ENCODE measurements at regions not wholly inside any gene's neighbourhood (a gene's known extent, or its start where the extent isn't known, plus 50 kb on each side); places are given as distances from the start of the nearest gene placed in this dataset.

GRCh38 chr5:124089578-124089977 lies 577.6 kb downstream of the CSNK1G3 start:
- DNase-seq (ENCODE audit: low read depth in 2 of 2), result no peak
- TF ChIP-seq EZH2 (IDR thresholded peaks at IDR 0.05; ENCODE audit: low read length, missing control alignments), result no peak
- TF ChIP-seq, protein P1, sequence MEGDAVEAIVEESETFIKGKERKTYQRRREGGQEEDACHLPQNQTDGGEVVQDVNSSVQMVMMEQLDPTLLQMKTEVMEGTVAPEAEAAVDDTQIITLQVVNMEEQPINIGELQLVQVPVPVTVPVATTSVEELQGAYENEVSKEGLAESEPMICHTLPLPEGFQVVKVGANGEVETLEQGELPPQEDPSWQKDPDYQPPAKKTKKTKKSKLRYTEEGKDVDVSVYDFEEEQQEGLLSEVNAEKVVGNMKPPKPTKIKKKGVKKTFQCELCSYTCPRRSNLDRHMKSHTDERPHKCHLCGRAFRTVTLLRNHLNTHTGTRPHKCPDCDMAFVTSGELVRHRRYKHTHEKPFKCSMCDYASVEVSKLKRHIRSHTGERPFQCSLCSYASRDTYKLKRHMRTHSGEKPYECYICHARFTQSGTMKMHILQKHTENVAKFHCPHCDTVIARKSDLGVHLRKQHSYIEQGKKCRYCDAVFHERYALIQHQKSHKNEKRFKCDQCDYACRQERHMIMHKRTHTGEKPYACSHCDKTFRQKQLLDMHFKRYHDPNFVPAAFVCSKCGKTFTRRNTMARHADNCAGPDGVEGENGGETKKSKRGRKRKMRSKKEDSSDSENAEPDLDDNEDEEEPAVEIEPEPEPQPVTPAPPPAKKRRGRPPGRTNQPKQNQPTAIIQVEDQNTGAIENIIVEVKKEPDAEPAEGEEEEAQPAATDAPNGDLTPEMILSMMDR (conservative IDR thresholded peaks at IDR 0.05 in 1 of 2, IDR thresholded peaks at IDR 0.05 in 1 of 2; ENCODE audit: low read depth in 1 of 2, low read length in 2 of 2), result no peak
- no peak overlapping the region for H2AFZ ChIP-seq (ENCODE audit: low read length)

GRCh38 chr5:124088289-124089032 lies 576.5 kb downstream of the CSNK1G3 start:
- Histone ChIP-seq H2AFZ (ENCODE audit: low read length) (no peak overlapping the region), H3K4me3 (replicated peaks in 1 of 4; ENCODE audit: control extremely low read depth in 1 of 4, insufficient read depth in 1 of 4, low read depth in 3 of 4, low read length in 4 of 4) (no peak overlapping the region), H3K4me2 (ENCODE audit: extremely low read depth, insufficient read depth, low read length) (no peak overlapping the region), H3K79me2 (ENCODE audit: control insufficient read depth, insufficient read depth, low read length) (no peaks in the 10 kb centered on the region), H3K36me3 (ENCODE audit: control insufficient read depth, insufficient read depth, low read length) (no peaks in the 10 kb centered on the region), H3K9ac (ENCODE audit: insufficient read depth, low read length) (no peak overlapping the region), H3K9me3 (ENCODE audit: control insufficient read depth, insufficient read depth, low read depth, low read length) (no peaks in the 10 kb centered on the region), H3K27me3 (ENCODE audit: control insufficient read depth, insufficient read depth, low read length) (no peaks in the 10 kb centered on the region), H3K4me1 (ENCODE audit: control insufficient read depth, extremely low read depth, insufficient read depth, low read length) (no peaks in the 10 kb centered on the region), H4K20me1 (ENCODE audit: control insufficient read depth, extremely low read depth, insufficient read depth, low read length) (no peaks in the 10 kb centered on the region), H3K27ac (ENCODE audit: insufficient read depth, low read length) (no peak overlapping the region)
- DNase-seq (ENCODE audit: low read depth in 2 of 2), result no peak
- TF ChIP-seq EZH2 (IDR thresholded peaks at IDR 0.05; ENCODE audit: low read length, missing control alignments), result no peak
- TF ChIP-seq, protein P1 (conservative IDR thresholded peaks at IDR 0.05 in 1 of 2, IDR thresholded peaks at IDR 0.05 in 1 of 2; ENCODE audit: low read depth in 1 of 2, low read length in 2 of 2), result no peak

More at GRCh38 chr5:124089578-124089977, 577.6 kb downstream of the CSNK1G3 start:
- H3K27ac ChIP-seq (ENCODE audit: insufficient read depth, low read length), result no peak overlapping the region
- H3K27me3 ChIP-seq (ENCODE audit: control insufficient read depth, insufficient read depth, low read length), result no peaks in the 10 kb centered on the region
- no peak overlapping the region for H3K4me2 ChIP-seq (ENCODE audit: extremely low read depth, insufficient read depth, low read length)
- H3K36me3 ChIP-seq (ENCODE audit: control insufficient read depth, insufficient read depth, low read length), result no peaks in the 10 kb centered on the region
- H3K9me3 ChIP-seq (ENCODE audit: control insufficient read depth, insufficient read depth, low read depth, low read length), result no peaks in the 10 kb centered on the region
- no peaks in the 10 kb centered on the region for H3K4me1 ChIP-seq (ENCODE audit: control insufficient read depth, extremely low read depth, insufficient read depth, low read length)
- H3K79me2 ChIP-seq (ENCODE audit: control insufficient read depth, insufficient read depth, low read length), result no peaks in the 10 kb centered on the region
- no peaks in the 10 kb centered on the region for H4K20me1 ChIP-seq (ENCODE audit: control insufficient read depth, extremely low read depth, insufficient read depth, low read length)
- no peak overlapping the region for H3K9ac ChIP-seq (ENCODE audit: insufficient read depth, low read length)
- H3K4me3 ChIP-seq (replicated peaks in 1 of 4; ENCODE audit: control extremely low read depth in 1 of 4, insufficient read depth in 1 of 4, low read depth in 3 of 4, low read length in 4 of 4), result no peak overlapping the region

GRCh38 chr5:124087752-124088151 lies 575.8 kb downstream of the CSNK1G3 start:
- Histone ChIP-seq H3K4me1 (ENCODE audit: control insufficient read depth, extremely low read depth, insufficient read depth, low read length) (no peaks in the 10 kb centered on the region), H3K27ac (ENCODE audit: insufficient read depth, low read length) (no peak overlapping the region), H3K36me3 (ENCODE audit: control insufficient read depth, insufficient read depth, low read length) (no peaks in the 10 kb centered on the region), H3K27me3 (ENCODE audit: control insufficient read depth, insufficient read depth, low read length) (no peaks in the 10 kb centered on the region), H3K4me3 (replicated peaks in 1 of 4; ENCODE audit: control extremely low read depth in 1 of 4, insufficient read depth in 1 of 4, low read depth in 3 of 4, low read length in 4 of 4) (no peak overlapping the region), H3K9me3 (ENCODE audit: control insufficient read depth, insufficient read depth, low read depth, low read length) (no peaks in the 10 kb centered on the region), H3K4me2 (ENCODE audit: extremely low read depth, insufficient read depth, low read length) (no peak overlapping the region), H4K20me1 (ENCODE audit: control insufficient read depth, extremely low read depth, insufficient read depth, low read length) (no peaks in the 10 kb centered on the region), H3K9ac (ENCODE audit: insufficient read depth, low read length) (no peak overlapping the region), H2AFZ (ENCODE audit: low read length) (no peak overlapping the region), H3K79me2 (ENCODE audit: control insufficient read depth, insufficient read depth, low read length) (no peaks in the 10 kb centered on the region)
- no peak for TF ChIP-seq EZH2 (IDR thresholded peaks at IDR 0.05; ENCODE audit: low read length, missing control alignments)
- TF ChIP-seq, protein P1 (conservative IDR thresholded peaks at IDR 0.05 in 1 of 2, IDR thresholded peaks at IDR 0.05 in 1 of 2; ENCODE audit: low read depth in 1 of 2, low read length in 2 of 2), result no peak
- DNase-seq (ENCODE audit: low read depth in 2 of 2), result no peak

Data from fibroblast of lung (primary cell).